ENCODE measurements at regions not wholly inside any gene's neighbourhood (a gene's known extent, or its start where the extent isn't known, plus 50 kb on each side); places are given as distances from the start of the nearest gene placed in this dataset.

- no peak overlapping the region for H3K4me2 ChIP-seq (ENCODE audit: low read depth, low read length)
- no peak overlapping the region for H3K4me3 ChIP-seq (ENCODE audit: low read length)
- no peaks in the 10 kb centered on the region for H3K79me2 ChIP-seq (ENCODE audit: low read length)
- H2AFZ ChIP-seq (ENCODE audit: low read length): no peak overlapping the region
- no peak overlapping the region for H3K27ac ChIP-seq (ENCODE audit: low read length)
- no peaks in the 10 kb centered on the region for H3K36me3 ChIP-seq (replicated peaks; ENCODE audit: insufficient read depth, low read length)
- DNase-seq: no peak
- no peaks in the 10 kb centered on the region for H3F3A ChIP-seq (ENCODE audit: insufficient read depth, low read length)
- H3K9me3 ChIP-seq (replicated peaks; ENCODE audit: insufficient read depth, low read length): no peaks in the 10 kb centered on the region
- H3K9ac ChIP-seq (ENCODE audit: low read length): no peak overlapping the region
- no peaks in the 10 kb centered on the region for H3K9me2 ChIP-seq (replicated peaks; ENCODE audit: insufficient read depth, low read length)
- no peaks in the 10 kb centered on the region for H3K27me3 ChIP-seq (replicated peaks; ENCODE audit: insufficient read depth, low read length)
- H4K20me1 ChIP-seq (ENCODE audit: insufficient read depth, low read length): no peaks in the 10 kb centered on the region
- H3K4me1 ChIP-seq (ENCODE audit: low read length): no peaks in the 10 kb centered on the region
- TF ChIP-seq CTCF (IDR thresholded peaks at IDR 0.05; ENCODE audit: low read length) (no peak), EZH2phosphoT487 (IDR thresholded peaks at IDR 0.05; ENCODE audit: low read length) (no peak), EZH2 (optimal IDR thresholded peaks at IDR 0.05; ENCODE audit: low read depth, low read length) (no peak)
Observed at GRCh38 chr6:28743271-28743789, 180.5 kb downstream of the TRIM27 start.

DNA sequence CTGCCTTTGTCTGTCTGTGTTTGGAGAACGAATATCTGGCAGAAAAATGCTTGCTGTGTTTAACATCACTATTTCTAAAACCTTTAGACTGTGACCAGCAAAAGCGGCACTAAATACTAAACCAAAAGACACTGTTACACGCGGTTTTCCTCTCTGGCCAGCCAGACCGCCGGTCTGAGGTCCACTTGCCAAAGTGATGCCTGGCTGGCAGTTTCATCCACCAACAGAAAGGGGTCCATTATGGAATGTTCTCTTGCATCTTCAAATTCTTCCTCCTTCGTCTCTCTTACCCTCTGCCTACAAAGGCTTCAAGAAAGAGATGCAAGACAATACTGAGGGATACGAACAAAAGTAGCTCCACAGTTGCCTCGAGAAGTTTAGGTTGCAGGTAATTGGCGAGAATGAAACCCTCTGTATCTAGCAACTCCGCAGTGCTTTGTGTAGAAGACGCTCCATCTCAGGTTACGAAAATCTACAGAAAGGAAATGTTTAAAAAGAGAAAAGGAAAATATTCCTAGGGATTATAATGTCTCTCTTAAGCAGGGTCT lies 176.6 kb downstream of the TRIM27 start:
- no peak for DNase-seq
- Histone ChIP-seq H3K79me2 (ENCODE audit: low read length) (no peaks in the 10 kb centered on the region), H3K9me2 (replicated peaks; ENCODE audit: insufficient read depth, low read length) (no peaks in the 10 kb centered on the region), H3K9ac (ENCODE audit: low read length) (no peak overlapping the region), H2AFZ (ENCODE audit: low read length) (no peak overlapping the region), H3F3A (ENCODE audit: insufficient read depth, low read length) (no peaks in the 10 kb centered on the region), H3K4me2 (ENCODE audit: low read depth, low read length) (no peak overlapping the region), H3K4me1 (ENCODE audit: low read length) (no peaks in the 10 kb centered on the region), H3K9me3 (replicated peaks; ENCODE audit: insufficient read depth, low read length) (no peaks in the 10 kb centered on the region), H3K4me3 (ENCODE audit: low read length) (no peak overlapping the region), H3K27ac (ENCODE audit: low read length) (no peak overlapping the region), H3K27me3 (replicated peaks; ENCODE audit: insufficient read depth, low read length) (no peaks in the 10 kb centered on the region), H4K20me1 (ENCODE audit: insufficient read depth, low read length) (no peaks in the 10 kb centered on the region), H3K36me3 (replicated peaks; ENCODE audit: insufficient read depth, low read length) (no peaks in the 10 kb centered on the region)
- TF ChIP-seq EZH2phosphoT487 (IDR thresholded peaks at IDR 0.05; ENCODE audit: low read length) (no peak), CTCF (IDR thresholded peaks at IDR 0.05; ENCODE audit: low read length) (no peak), EZH2 (optimal IDR thresholded peaks at IDR 0.05; ENCODE audit: low read depth, low read length) (no peak)

DNA sequence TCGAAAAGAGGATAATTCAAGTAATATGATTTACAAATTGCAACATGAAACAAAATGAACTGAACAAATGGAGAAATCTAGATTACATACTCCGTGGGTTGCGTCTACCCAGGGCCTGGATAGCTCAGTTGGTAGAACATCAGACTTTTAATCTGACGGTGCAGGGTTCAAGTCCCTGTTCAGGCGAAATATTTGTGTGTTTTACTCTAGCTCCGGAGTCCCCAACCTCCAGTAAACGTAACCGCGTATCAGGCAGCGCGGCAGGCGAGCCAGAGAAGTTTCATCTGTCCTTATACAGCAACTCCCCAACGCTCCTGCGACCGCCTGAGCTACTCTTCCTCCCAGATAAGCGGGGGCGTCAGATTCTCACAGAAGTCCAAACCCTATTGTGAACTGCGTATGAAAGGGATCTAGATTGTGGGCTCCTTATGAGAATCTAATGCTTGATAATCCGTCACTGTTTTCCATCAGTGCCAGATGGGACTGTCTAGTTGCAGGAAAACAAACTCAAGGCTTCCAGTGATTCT lies 176.1 kb downstream of the TRIM27 start:
- Histone ChIP-seq H3K4me2 (ENCODE audit: low read depth, low read length) (no peak overlapping the region), H3K27ac (ENCODE audit: low read length) (no peak overlapping the region), H3K27me3 (replicated peaks; ENCODE audit: insufficient read depth, low read length) (no peaks in the 10 kb centered on the region), H3F3A (ENCODE audit: insufficient read depth, low read length) (no peaks in the 10 kb centered on the region), H3K79me2 (ENCODE audit: low read length) (no peaks in the 10 kb centered on the region), H3K9ac (ENCODE audit: low read length) (no peak overlapping the region), H3K36me3 (replicated peaks; ENCODE audit: insufficient read depth, low read length) (no peaks in the 10 kb centered on the region), H3K9me2 (replicated peaks; ENCODE audit: insufficient read depth, low read length) (no peaks in the 10 kb centered on the region), H3K4me3 (ENCODE audit: low read length) (no peak overlapping the region), H4K20me1 (ENCODE audit: insufficient read depth, low read length) (no peaks in the 10 kb centered on the region), H2AFZ (ENCODE audit: low read length) (no peak overlapping the region), H3K4me1 (ENCODE audit: low read length) (no peaks in the 10 kb centered on the region), H3K9me3 (replicated peaks; ENCODE audit: insufficient read depth, low read length) (no peaks in the 10 kb centered on the region)
- no peak for TF ChIP-seq EZH2phosphoT487 (IDR thresholded peaks at IDR 0.05; ENCODE audit: low read length)
- no peak for TF ChIP-seq CTCF (IDR thresholded peaks at IDR 0.05; ENCODE audit: low read length)
- TF ChIP-seq EZH2 (optimal IDR thresholded peaks at IDR 0.05; ENCODE audit: low read depth, low read length): no peak
- no peak for DNase-seq
